BJ (cell line): ENCODE measurements at regions not wholly inside any gene's neighbourhood (a gene's known extent, or its start where the extent isn't known, plus 50 kb on each side); places are given as distances from the start of the nearest gene placed in this dataset.
"Not testable (repeated sequence)": the region's sequence is repeated elsewhere in the genome, so short reads cannot be mapped to it uniquely, and the experiment has no call there.

ENCODE experiments used
- CTCF ChIA-PET: fragments of 350-600 bp; formaldehyde crosslinking; extraction: SDS; loops from one replicate; lab custom pipeline; 2021; ENCODE audit warnings: antibody characterized with exemption, inconsistent platforms; lab: Yijun Ruan, JAX
- POLR2A ChIA-PET: fragments of 300-600 bp; sonication (Branson Sonifier 250); formaldehyde crosslinking; extraction: SDS; loops from one replicate; lab custom pipeline; 2021; ENCODE audit warnings: antibody characterized with exemption; lab: Charles Lee
- DNase-seq: peaks from one replicate; pipeline ENCODE4 v3.0.0-alpha.2; 2011; ENCODE audit warnings: low read depth
- H3K27me3 ChIP-seq: 2 replicates; pipeline ENCODE4 v1.6.0; 2011; ENCODE audit warnings: low read length; ENCODE audit not compliant: control insufficient read depth, insufficient read depth
- H3K36me3 ChIP-seq: 2 replicates; pipeline ENCODE4 v1.5.1; 2011; ENCODE audit warnings: low read length; ENCODE audit not compliant: control insufficient read depth, insufficient read depth
- H3K4me3 ChIP-seq: 2 replicates; pipeline ENCODE4 v1.5.1; 2011; ENCODE audit warnings: low read depth, mild to moderate bottlenecking, control low read depth, low read length

- H3K4me3 ChIP-seq, H3K27me3 ChIP-seq, CTCF ChIA-PET, H3K36me3 ChIP-seq, POLR2A ChIA-PET, DNase-seq: not testable (repeated sequence)
Measured at GRCh38 chr2:87151835-87152493, 130.3 kb upstream of the PLGLB1 start.

- H3K36me3 ChIP-seq, H3K27me3 ChIP-seq, POLR2A ChIA-PET, H3K4me3 ChIP-seq, CTCF ChIA-PET, DNase-seq: not testable (repeated sequence)
Measured at GRCh38 chr2:87174454-87174853, 152.8 kb upstream of the PLGLB1 start.

GRCh38 chr2:87183373-87183772 lies 161.7 kb upstream of the PLGLB1 start:
- H3K4me3 ChIP-seq, H3K27me3 ChIP-seq, POLR2A ChIA-PET, CTCF ChIA-PET, H3K36me3 ChIP-seq, DNase-seq: not testable (repeated sequence)

DNA sequence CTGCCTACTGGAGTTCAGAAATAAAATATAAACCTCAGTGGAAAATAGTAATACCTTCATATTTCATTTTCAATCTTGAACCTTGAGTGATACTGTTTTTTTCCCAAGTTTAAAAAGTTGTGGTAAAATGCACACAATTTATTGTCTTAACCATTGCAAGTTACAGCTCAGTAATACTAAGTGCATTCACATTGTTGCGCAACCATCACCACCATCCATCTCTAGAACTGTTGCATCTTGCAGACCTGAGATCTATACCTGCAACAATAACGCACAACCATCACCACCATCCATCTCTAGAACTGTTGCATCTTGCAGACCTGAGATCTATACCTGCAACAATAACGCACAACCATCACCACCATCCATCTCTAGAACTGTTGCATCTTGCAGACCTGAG lies 162.6 kb upstream of the PLGLB1 start:
- H3K27me3 ChIP-seq, DNase-seq, CTCF ChIA-PET, H3K4me3 ChIP-seq, POLR2A ChIA-PET, H3K36me3 ChIP-seq: not testable (repeated sequence)

DNA sequence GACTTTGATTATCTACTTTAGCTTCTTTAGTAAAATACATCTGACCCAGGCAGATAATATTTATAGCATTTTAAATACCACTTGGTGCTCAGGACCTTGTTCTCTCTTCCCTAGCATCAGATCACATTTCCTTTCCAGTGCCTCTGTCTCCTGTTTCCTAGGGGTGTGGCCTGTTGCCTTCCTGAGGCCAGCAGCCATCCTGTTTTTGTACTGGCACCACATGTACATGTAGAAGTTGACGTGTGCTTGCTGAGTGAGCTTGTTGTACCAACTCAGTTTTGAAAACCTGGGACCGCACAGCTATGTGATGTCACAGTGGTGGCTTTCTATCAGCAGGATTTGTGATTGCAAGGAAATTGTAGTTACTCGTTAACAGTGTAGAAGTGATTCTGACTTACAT lies 167.6 kb upstream of the PLGLB1 start:
- CTCF ChIA-PET, DNase-seq, H3K36me3 ChIP-seq, H3K4me3 ChIP-seq, POLR2A ChIA-PET, H3K27me3 ChIP-seq: not testable (repeated sequence)

DNA sequence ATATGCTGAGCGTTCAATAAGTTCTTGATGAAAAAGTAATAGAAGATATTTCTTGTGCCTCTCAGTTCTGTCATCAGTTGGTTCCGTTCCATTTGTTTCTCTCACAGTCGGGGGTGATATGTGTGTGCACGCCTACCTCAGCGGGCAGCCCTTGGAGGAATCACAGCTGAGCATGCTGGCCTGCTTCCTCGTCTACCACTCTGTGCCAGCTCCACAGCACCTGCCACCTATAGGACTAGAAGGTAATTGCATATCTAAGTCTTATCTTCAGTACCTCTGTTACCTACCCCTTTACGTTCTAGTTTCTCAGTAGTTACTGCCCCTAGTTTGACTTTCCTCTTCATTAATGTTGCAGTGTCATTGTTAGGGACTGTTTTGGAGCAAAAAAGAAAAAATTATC lies 171.7 kb upstream of the PLGLB1 start:
- CTCF ChIA-PET, H3K4me3 ChIP-seq, POLR2A ChIA-PET, H3K27me3 ChIP-seq, H3K36me3 ChIP-seq, DNase-seq: not testable (repeated sequence)

- POLR2A ChIA-PET, DNase-seq, H3K27me3 ChIP-seq, H3K36me3 ChIP-seq, CTCF ChIA-PET, H3K4me3 ChIP-seq: not testable (repeated sequence)
Measured at GRCh38 chr2:87194254-87194999, 172.8 kb upstream of the PLGLB1 start.

- H3K4me3 ChIP-seq, POLR2A ChIA-PET, H3K27me3 ChIP-seq, CTCF ChIA-PET, H3K36me3 ChIP-seq, DNase-seq: not testable (repeated sequence)
Measured at GRCh38 chr2:87196720-87197388, 175.2 kb upstream of the PLGLB1 start.

GRCh38 chr2:87198422-87198821 lies 176.8 kb upstream of the PLGLB1 start:
- H3K36me3 ChIP-seq, result not testable (repeated sequence)

GRCh38 chr2:87199228-87199627 lies 177.6 kb upstream of the PLGLB1 start:
- POLR2A ChIA-PET, H3K27me3 ChIP-seq, H3K36me3 ChIP-seq, H3K4me3 ChIP-seq, DNase-seq, CTCF ChIA-PET: not testable (repeated sequence)

More at GRCh38 chr2:87198422-87198821, 176.8 kb upstream of the PLGLB1 start:
- DNase-seq, CTCF ChIA-PET, POLR2A ChIA-PET, H3K27me3 ChIP-seq, H3K4me3 ChIP-seq: not testable (repeated sequence)

DNA sequence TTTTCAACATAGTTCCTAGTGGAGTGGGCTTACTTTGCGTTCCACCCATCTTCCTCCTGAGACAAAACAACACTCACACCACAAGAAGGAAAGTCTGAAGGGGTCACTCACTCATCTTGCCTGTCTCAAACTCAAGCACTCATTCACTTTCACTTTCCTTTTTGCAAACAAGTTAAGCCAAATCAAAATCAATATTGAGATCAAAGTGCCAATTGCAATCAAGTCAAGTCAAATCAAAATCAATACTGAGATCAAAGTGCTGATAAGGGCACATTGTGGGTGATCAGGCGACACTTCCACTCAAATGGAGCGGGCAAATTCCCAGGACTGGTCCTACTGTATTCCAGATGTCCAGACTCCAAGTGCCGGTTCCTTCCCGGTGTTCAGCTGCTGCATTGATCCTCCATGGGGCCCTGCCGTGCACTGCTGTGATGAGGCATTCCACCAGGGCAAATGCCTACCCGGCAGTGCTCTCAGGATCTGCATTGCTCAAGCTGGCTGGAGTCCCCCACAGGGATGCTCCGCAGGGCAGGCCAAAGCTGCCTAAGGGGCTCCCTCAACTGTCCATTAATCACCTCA lies 183.0 kb upstream of the PLGLB1 start:
- DNase-seq, H3K27me3 ChIP-seq, H3K4me3 ChIP-seq, POLR2A ChIA-PET, CTCF ChIA-PET, H3K36me3 ChIP-seq: not testable (repeated sequence)

DNA sequence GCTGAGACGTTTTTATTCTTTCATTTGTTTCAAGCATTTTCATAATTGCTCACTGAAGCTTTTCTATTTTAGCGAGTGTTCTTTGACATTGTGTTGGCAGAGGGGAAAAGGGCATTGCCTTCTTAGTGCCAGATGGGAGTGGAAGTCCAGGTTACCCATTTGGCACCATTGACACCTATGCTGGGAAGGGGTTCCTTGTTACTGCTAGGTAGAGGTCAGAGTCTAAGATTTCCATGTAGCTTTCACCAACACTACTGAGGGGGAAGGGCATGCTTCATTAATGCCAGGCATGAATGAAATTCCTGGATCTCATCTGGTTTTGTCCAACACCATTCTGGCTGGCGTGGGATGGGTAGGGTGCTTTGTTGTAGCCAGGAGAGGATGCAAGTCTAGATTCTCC lies 191.3 kb upstream of the PLGLB1 start:
- H3K4me3 ChIP-seq, DNase-seq, POLR2A ChIA-PET, CTCF ChIA-PET, H3K36me3 ChIP-seq, H3K27me3 ChIP-seq: not testable (repeated sequence)
